GM19023 (cell line): ENCODE measurements at regions not wholly inside any gene's neighbourhood (a gene's known extent, or its start where the extent isn't known, plus 50 kb on each side); places are given as distances from the start of the nearest gene placed in this dataset.

ENCODE experiments used
- ATAC-seq: cut with Tn5 transposase; IDR thresholded peaks from one replicate; pipeline ENCODE4 v1.9.1; 2021; ENCODE audit warnings: mild to moderate bottlenecking, moderate library complexity; ENCODE audit not compliant: unreplicated experiment

GRCh38 chr2:8016688-8017087 lies 665.2 kb upstream of the ID2 start:
- no peak for ATAC-seq

GRCh38 chr2:8018956-8019355 lies 662.9 kb upstream of the ID2 start:
- ATAC-seq: no peak

GRCh38 chr2:8019934-8020333 lies 661.9 kb upstream of the ID2 start:
- no peak for ATAC-seq

GRCh38 chr2:8021921-8022320 lies 659.9 kb upstream of the ID2 start:
- no peak for ATAC-seq

- ATAC-seq: no peak
Observed at GRCh38 chr2:8022908-8023640, 658.8 kb upstream of the ID2 start.

GRCh38 chr2:8024506-8024905 lies 657.4 kb upstream of the ID2 start:
- ATAC-seq: no peak

GRCh38 chr2:8026381-8026780 lies 655.5 kb upstream of the ID2 start:
- ATAC-seq: no peak

- ATAC-seq: no peak
Observed at GRCh38 chr2:8027387-8027786, 654.5 kb upstream of the ID2 start.

- ATAC-seq: no peak
Observed at GRCh38 chr2:8028036-8028435, 653.8 kb upstream of the ID2 start.

GRCh38 chr2:8028436-8028835 lies 653.4 kb upstream of the ID2 start:
- ATAC-seq: no peak

GRCh38 chr2:8028981-8029380 lies 652.9 kb upstream of the ID2 start:
- no peak for ATAC-seq

- no peak for ATAC-seq
Observed at GRCh38 chr2:8030573-8031303, 651.1 kb upstream of the ID2 start.

- no peak for ATAC-seq
Observed at GRCh38 chr2:8031370-8031769, 650.5 kb upstream of the ID2 start.

- no peak for ATAC-seq
Observed at GRCh38 chr2:8033546-8034096, 648.2 kb upstream of the ID2 start.

GRCh38 chr2:8036366-8036765 lies 645.5 kb upstream of the ID2 start:
- ATAC-seq: no peak

GRCh38 chr2:8039732-8040131 lies 642.1 kb upstream of the ID2 start:
- no peak for ATAC-seq

GRCh38 chr2:8043295-8043694 lies 638.6 kb upstream of the ID2 start:
- no peak for ATAC-seq

GRCh38 chr2:8044046-8044594 lies 637.7 kb upstream of the ID2 start:
- no peak for ATAC-seq

GRCh38 chr2:8045081-8045614 lies 636.7 kb upstream of the ID2 start:
- ATAC-seq: no peak

GRCh38 chr2:8046849-8047248 lies 635.0 kb upstream of the ID2 start:
- no peak for ATAC-seq

- ATAC-seq: no peak
Observed at GRCh38 chr2:8049176-8049575, 632.7 kb upstream of the ID2 start.
